ENCODE measurements at regions not wholly inside any gene's neighbourhood (a gene's known extent, or its start where the extent isn't known, plus 50 kb on each side); places are given as distances from the start of the nearest gene placed in this dataset.

GRCh38 chr4:114465766-114466165, 132.8 kb upstream of the UGT8 start:
- H3K4me1 Mint-ChIP-seq: no peaks in the 10 kb centered on the region

GRCh38 chr4:114466299-114466698, 132.3 kb upstream of the UGT8 start:
- Mint-ChIP-seq H3K4me1 (no peaks in the 10 kb centered on the region), H3K27me3 (ENCODE audit: low read depth in 3 of 3) (peaks cover 0 to 1% (median 0%) of the 10 kb centered on the region in 3 donors), H3K9me3 (no peaks in the 10 kb centered on the region), H3K27ac (no peak overlapping the region), H3K4me3 (no peak overlapping the region), H3K36me3 (no peaks in the 10 kb centered on the region)
- Histone ChIP-seq H3K36me3 (replicated peaks in 1 of 2; ENCODE audit: control insufficient read depth in 1 of 2, insufficient read depth in 2 of 2, low read length in 2 of 2) (no peaks in the 10 kb centered on the region), H3K9me3 (replicated peaks in 1 of 2; ENCODE audit: control insufficient read depth in 1 of 2, insufficient read depth in 1 of 2, low read length in 2 of 2) (no peaks in the 10 kb centered on the region), H3K4me2 (replicated peaks; ENCODE audit: extremely low read depth, low read length, poor library complexity, severe bottlenecking) (no peak overlapping the region), H3K4me3 (replicated peaks in 1 of 3; ENCODE audit: low read depth in 2 of 3, low read length in 3 of 3) (no peak overlapping the region), H3K9ac (ENCODE audit: insufficient read depth, low read length, poor library complexity, severe bottlenecking) (no peak overlapping the region), H3K27ac (ENCODE audit: low read depth in 1 of 2, low read length in 2 of 2) (no peak overlapping the region), H2AFZ (ENCODE audit: insufficient read depth, low read depth, low read length, poor library complexity, severe bottlenecking) (no peak overlapping the region), H3K4me1 (ENCODE audit: control insufficient read depth in 1 of 2, insufficient read depth in 2 of 2, low read length in 2 of 2) (no peaks in the 10 kb centered on the region), H4K20me1 (ENCODE audit: insufficient read depth, low read length) (no peaks in the 10 kb centered on the region), H3K79me2 (ENCODE audit: insufficient read depth, low read length) (no peaks in the 10 kb centered on the region), H3K27me3 (ENCODE audit: control insufficient read depth in 2 of 2, insufficient read depth in 2 of 2, low read length in 2 of 2) (no peaks in the 10 kb centered on the region)
- DNase-seq: no peak
- no peak for TF ChIP-seq CTCF (IDR thresholded peaks at IDR 0.05)
- intact Hi-C loops (cut with micrococcal nuclease): no loop called here
- whole genome bisulfite sequencing (ENCODE audit: insufficient coverage): no CpG with 5 or more reads among the region's 1 CpG

More at GRCh38 chr4:114465766-114466165, 132.8 kb upstream of the UGT8 start:
- H2AFZ ChIP-seq (ENCODE audit: insufficient read depth, low read depth, low read length, poor library complexity, severe bottlenecking): no peak overlapping the region
- H3K27me3 Mint-ChIP-seq (ENCODE audit: low read depth in 3 of 3): peaks cover 0 to 1% (median under 1%) of the 10 kb centered on the region in 3 donors
- no peak overlapping the region for H3K27ac ChIP-seq (ENCODE audit: low read depth in 1 of 2, low read length in 2 of 2)
- H3K9me3 ChIP-seq (replicated peaks in 1 of 2; ENCODE audit: control insufficient read depth in 1 of 2, insufficient read depth in 1 of 2, low read length in 2 of 2): no peaks in the 10 kb centered on the region
- no peaks in the 10 kb centered on the region for H3K36me3 Mint-ChIP-seq
- no peak overlapping the region for H3K4me2 ChIP-seq (replicated peaks; ENCODE audit: extremely low read depth, low read length, poor library complexity, severe bottlenecking)
- no peaks in the 10 kb centered on the region for H3K9me3 Mint-ChIP-seq
- no CpG with 5 or more reads among the region's 1 CpG for WGBS (ENCODE audit: insufficient coverage)
- H3K27ac Mint-ChIP-seq: no peak overlapping the region
- H3K4me3 Mint-ChIP-seq: no peak overlapping the region
- DNase-seq: no peak
- no peaks in the 10 kb centered on the region for H3K27me3 ChIP-seq (ENCODE audit: control insufficient read depth in 2 of 2, insufficient read depth in 2 of 2, low read length in 2 of 2)
- H4K20me1 ChIP-seq (ENCODE audit: insufficient read depth, low read length): no peaks in the 10 kb centered on the region
- no peak for TF ChIP-seq CTCF (IDR thresholded peaks at IDR 0.05)
- intact Hi-C loops (cut with micrococcal nuclease): no loop called here
- H3K9ac ChIP-seq (ENCODE audit: insufficient read depth, low read length, poor library complexity, severe bottlenecking): no peak overlapping the region
- H3K36me3 ChIP-seq (replicated peaks in 1 of 2; ENCODE audit: control insufficient read depth in 1 of 2, insufficient read depth in 2 of 2, low read length in 2 of 2): no peaks in the 10 kb centered on the region
- no peaks in the 10 kb centered on the region for H3K4me1 ChIP-seq (ENCODE audit: control insufficient read depth in 1 of 2, insufficient read depth in 2 of 2, low read length in 2 of 2)
- no peaks in the 10 kb centered on the region for H3K79me2 ChIP-seq (ENCODE audit: insufficient read depth, low read length)
- H3K4me3 ChIP-seq (replicated peaks in 1 of 3; ENCODE audit: low read depth in 2 of 3, low read length in 3 of 3): no peak overlapping the region

All from CD14-positive monocyte (primary cell).